Testis (tissue), 2 donors: ENCODE measurements at regions not wholly inside any gene's neighbourhood (a gene's known extent, or its start where the extent isn't known, plus 50 kb on each side); places are given as distances from the start of the nearest gene placed in this dataset.
"Not testable (repeated sequence)": the region's sequence is repeated elsewhere in the genome, so short reads cannot be mapped to it uniquely, and the experiment has no call there.

Experiments used
- DNase-seq: peaks from one replicate; pipeline ENCODE4 v3.0.0-alpha.2; 2019
- H3K27ac ChIP-seq, 2 donors: fragments of 200-600 bp; sonication (generic); one replicate each; pipeline ENCODE4 v1.5.1; 2019
- H3K27me3 ChIP-seq: fragments of 200-600 bp; sonication (generic); one replicate; pipeline ENCODE4 v1.5.1; 2019
- H3K36me3 ChIP-seq: fragments of 200-600 bp; sonication (generic); one replicate; pipeline ENCODE4 v1.5.1; 2017; ENCODE audit warnings: low read depth; ENCODE audit errors: missing control alignments
- H3K4me1 ChIP-seq: fragments of 200-600 bp; sonication (generic); one replicate; pipeline ENCODE4 v1.5.1; 2019
- H3K4me3 ChIP-seq, 2 donors: fragments of 200-600 bp; sonication (generic); one replicate each; pipeline ENCODE4 v1.5.1; 2017 to 2019
- H3K9me3 ChIP-seq: fragments of 200-600 bp; sonication (generic); one replicate; pipeline ENCODE4 v1.5.1; 2017
- CTCF ChIP-seq, 3 experiments: fragments of 450-650 bp in 2 of 3; fragments of 200-600 bp in 1 of 3; sonication (generic) in 1 of 3; IDR thresholded peaks; one replicate each; pipeline ENCODE4 v1.5.1; 2016 to 2019; ENCODE audit warnings: antibody characterized with exemption in 3 of 3, mild to moderate bottlenecking in 2 of 3, moderate library complexity in 1 of 3
- POLR2A ChIP-seq: fragments of 450-650 bp; IDR thresholded peaks from one replicate; pipeline ENCODE4 v1.6.1; 2017; ENCODE audit warnings: antibody characterized with exemption, mild to moderate bottlenecking, moderate library complexity
- WGBS, 2 donors: methylation state at CpG; one replicate each; pipeline ENCODE4 v1.1.5; 2018; 5-methylcytosine and 5-hydroxymethylcytosine counted together
- intact Hi-C: fragments of 100-400 bp; cut with DNase I; formaldehyde crosslinking; loops from one replicate; pipeline ENCODE4 v1.15.1; 2023; ENCODE audit warnings: low total_unique reads

DNA sequence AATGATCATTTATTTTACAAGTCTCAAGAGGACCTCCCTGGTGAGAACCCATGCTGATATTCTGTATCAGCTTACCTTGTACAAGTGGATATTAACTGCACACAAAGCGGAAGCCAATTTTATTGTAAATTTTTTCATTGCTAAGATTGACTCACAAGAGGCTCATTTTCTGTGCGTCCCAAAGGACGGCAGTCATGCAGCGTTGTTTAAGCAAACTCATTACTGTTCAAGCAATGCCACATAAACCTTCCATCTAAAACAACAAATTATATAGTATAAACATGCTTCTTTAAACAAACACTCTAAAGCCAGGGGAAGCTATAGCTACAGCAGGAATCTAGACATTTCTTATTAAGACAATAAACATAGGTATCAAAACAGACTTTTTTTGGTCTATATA, 575.3 kb downstream of the FRK start:
- Histone ChIP-seq H3K9me3 (no peaks in the 10 kb centered on the region), H3K4me1 (no peaks in the 10 kb centered on the region), H3K4me3 (no peak overlapping the region), H3K27ac (no peak overlapping the region), H3K27me3 (no peaks in the 10 kb centered on the region), H3K36me3 (no peaks in the 10 kb centered on the region)
- TF ChIP-seq CTCF (IDR thresholded peaks at IDR 0.05) (no peak), POLR2A (no peak)
- intact Hi-C loops, result no loop called here
- no peak for DNase-seq
- WGBS, 2 donors, result 70 to 86% methylated on average over 4 of the region's 4 CpGs

- H3K27ac ChIP-seq, H3K9me3 ChIP-seq, intact Hi-C loops, H3K4me3 ChIP-seq, DNase-seq, H3K4me1 ChIP-seq, H3K27me3 ChIP-seq, H3K36me3 ChIP-seq: not testable (repeated sequence)
- 78 to 84% methylated on average over 3 to 4 of the region's 4 CpGs for WGBS, 2 donors
Measured at GRCh38 chr6:115480543-115480942, 580.1 kb downstream of the FRK start.

DNA sequence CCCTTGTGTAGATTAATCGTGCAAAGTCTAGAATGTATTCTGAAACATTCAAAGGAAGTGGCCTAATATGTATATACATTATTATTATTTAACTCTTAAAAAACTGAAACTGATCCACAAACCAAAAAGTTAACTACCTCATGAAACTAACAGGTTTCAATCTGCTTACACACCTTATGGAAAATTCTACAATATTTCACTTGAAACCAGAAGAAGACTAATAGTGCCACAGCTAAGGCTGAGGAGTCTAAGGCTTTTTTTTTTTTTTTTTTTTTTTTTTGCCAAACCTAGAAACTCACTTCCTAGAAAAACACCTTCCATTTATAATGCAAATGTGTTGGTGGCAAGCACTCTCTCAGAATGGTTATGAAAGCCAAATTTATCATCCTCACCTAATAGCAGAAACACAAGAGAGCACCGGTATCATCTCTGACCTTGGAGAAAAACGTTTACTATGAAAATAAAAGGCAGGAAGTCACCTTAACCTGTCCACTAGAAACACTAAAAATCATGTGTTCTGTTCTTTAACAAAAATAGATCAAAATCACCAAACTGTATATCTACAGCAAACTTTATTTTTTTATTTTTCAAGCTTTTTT, 586.1 kb downstream of the FRK start:
- Histone ChIP-seq H3K4me3 (no peak overlapping the region), H3K27me3 (no peaks in the 10 kb centered on the region), H3K4me1 (no peaks in the 10 kb centered on the region), H3K27ac (no peak overlapping the region), H3K9me3 (no peaks in the 10 kb centered on the region), H3K36me3 (no peaks in the 10 kb centered on the region)
- intact Hi-C loops, result no loop called here
- TF ChIP-seq POLR2A (no peak), CTCF (IDR thresholded peaks at IDR 0.05) (no peak)
- DNase-seq, result no peak
- 63 to 65% methylated on average over 3 of the region's 3 CpGs for WGBS, 2 donors

DNA sequence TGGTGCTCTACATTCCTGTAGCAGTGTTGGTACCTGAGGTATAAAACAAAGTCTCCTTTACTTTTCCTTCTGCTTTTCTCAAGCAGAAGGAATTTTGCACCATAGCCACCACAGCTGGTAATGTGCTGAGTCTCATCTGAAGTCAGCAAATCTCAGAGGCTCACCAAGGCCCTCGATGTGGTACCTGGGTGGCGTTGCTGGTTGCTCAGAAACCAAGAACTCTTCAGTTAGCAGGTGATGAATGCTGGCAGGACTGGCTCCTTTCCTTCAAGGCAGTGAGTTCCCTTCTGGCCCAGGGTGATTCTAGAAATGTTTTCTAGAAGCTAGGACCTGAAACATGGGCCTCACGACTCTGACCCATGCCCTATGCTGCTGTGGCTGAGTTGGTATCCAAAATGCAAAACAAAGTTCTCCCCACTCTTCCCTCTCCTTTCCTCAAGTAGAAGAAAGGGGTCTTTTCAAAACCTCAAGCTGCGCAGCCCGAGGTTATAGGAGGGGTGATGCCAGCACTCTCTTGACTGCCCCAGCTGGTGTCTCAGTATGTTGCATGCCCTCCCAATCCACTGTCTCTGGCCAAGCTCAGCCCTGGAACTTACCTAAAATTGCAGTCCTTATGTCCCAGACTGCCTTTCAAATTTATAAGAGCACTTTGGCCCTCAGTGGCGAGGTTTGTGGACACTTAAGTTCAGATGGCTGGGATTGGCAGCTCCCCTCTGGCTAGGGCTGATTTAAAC, 592.3 kb downstream of the FRK start:
- no peaks in the 10 kb centered on the region for H3K27me3 ChIP-seq
- H3K9me3 ChIP-seq, result no peaks in the 10 kb centered on the region
- H3K36me3 ChIP-seq, result no peaks in the 10 kb centered on the region
- H3K4me3 ChIP-seq, result no peak overlapping the region
- DNase-seq, result no peak
- intact Hi-C loops, result no loop called here
- H3K4me1 ChIP-seq, result no peaks in the 10 kb centered on the region
- TF ChIP-seq CTCF (IDR thresholded peaks at IDR 0.05) (no peak), POLR2A (no peak)
- H3K27ac ChIP-seq, result no peak overlapping the region
- WGBS, 2 donors, result 90 to 93% methylated on average over 5 to 6 of the region's 6 CpGs

- no peak overlapping the region for H3K27ac ChIP-seq
- 85 to 92% methylated on average over 2 of the region's 2 CpGs for WGBS, 2 donors
- intact Hi-C loops, result no loop called here
- no peaks in the 10 kb centered on the region for H3K9me3 ChIP-seq
- H3K36me3 ChIP-seq, result no peaks in the 10 kb centered on the region
- no peaks in the 10 kb centered on the region for H3K27me3 ChIP-seq
- no peaks in the 10 kb centered on the region for H3K4me1 ChIP-seq
- DNase-seq, result no peak
- no peak for TF ChIP-seq CTCF (IDR thresholded peaks at IDR 0.05)
- no peak for TF ChIP-seq POLR2A
- H3K4me3 ChIP-seq, result no peak overlapping the region
Measured at GRCh38 chr6:115467726-115468125, 593.0 kb downstream of the FRK start.
